ENCODE measurements at regions not wholly inside any gene's neighbourhood (a gene's known extent, or its start where the extent isn't known, plus 50 kb on each side); places are given as distances from the start of the nearest gene placed in this dataset.

- 84% methylated on average over 5 of the region's 5 CpGs for WGBS
- H3K9me3 ChIP-seq, result no peaks in the 10 kb centered on the region
- TF ChIP-seq POLR2AphosphoS5 (IDR thresholded peaks at IDR 0.05) (no peak), POLR2A (IDR thresholded peaks at IDR 0.05) (no peak), EP300 (IDR thresholded peaks at IDR 0.05) (no peak), CTCF (IDR thresholded peaks at IDR 0.05) (no peak)
Measured at GRCh38 chr7:13790611-13791010, 198.9 kb downstream of the ETV1 start.

GRCh38 chr7:13792208-13792607, 197.3 kb downstream of the ETV1 start:
- no peaks in the 10 kb centered on the region for H3K36me3 ChIP-seq
- 83% methylated on average over 6 of the region's 6 CpGs for WGBS
- H3K4me3 ChIP-seq, result no peak overlapping the region
- no peaks in the 10 kb centered on the region for H3K4me1 ChIP-seq
- H3K27me3 ChIP-seq, result no peaks in the 10 kb centered on the region
- H3K27ac ChIP-seq, result no peak overlapping the region
- no peak for TF ChIP-seq EP300 (IDR thresholded peaks at IDR 0.05)
- no peak for TF ChIP-seq POLR2AphosphoS5 (IDR thresholded peaks at IDR 0.05)
- TF ChIP-seq POLR2A (IDR thresholded peaks at IDR 0.05), result no peak
- TF ChIP-seq CTCF (IDR thresholded peaks at IDR 0.05), result no peak
- H3K9me3 ChIP-seq, result no peaks in the 10 kb centered on the region
- no peak for DNase-seq (ENCODE audit: low spot score in 2 of 2)

More at GRCh38 chr7:13790611-13791010, 198.9 kb downstream of the ETV1 start:
- H3K27ac ChIP-seq, result no peak overlapping the region
- DNase-seq (ENCODE audit: low spot score in 2 of 2), result no peak
- no peaks in the 10 kb centered on the region for H3K27me3 ChIP-seq
- H3K4me3 ChIP-seq, result no peak overlapping the region
- no peaks in the 10 kb centered on the region for H3K4me1 ChIP-seq
- no peaks in the 10 kb centered on the region for H3K36me3 ChIP-seq

- no peak overlapping the region for H3K27ac ChIP-seq
- no peak overlapping the region for H3K4me3 ChIP-seq
- no peaks in the 10 kb centered on the region for H3K27me3 ChIP-seq
- H3K36me3 ChIP-seq, result no peaks in the 10 kb centered on the region
- no peaks in the 10 kb centered on the region for H3K4me1 ChIP-seq
- 78% methylated on average over 4 of the region's 4 CpGs for WGBS
- TF ChIP-seq POLR2A (IDR thresholded peaks at IDR 0.05), result no peak
- no peak for TF ChIP-seq POLR2AphosphoS5 (IDR thresholded peaks at IDR 0.05)
- TF ChIP-seq CTCF (IDR thresholded peaks at IDR 0.05), result no peak
- no peaks in the 10 kb centered on the region for H3K9me3 ChIP-seq
- DNase-seq (ENCODE audit: low spot score in 2 of 2), result no peak
Measured at GRCh38 chr7:13793926-13794325, 195.5 kb downstream of the ETV1 start.

GRCh38 chr7:13794581-13794980, 194.9 kb downstream of the ETV1 start:
- no peaks in the 10 kb centered on the region for H3K36me3 ChIP-seq
- no peak overlapping the region for H3K27ac ChIP-seq
- TF ChIP-seq CTCF (IDR thresholded peaks at IDR 0.05), result no peak
- no peak for TF ChIP-seq EP300 (IDR thresholded peaks at IDR 0.05)
- TF ChIP-seq POLR2AphosphoS5 (IDR thresholded peaks at IDR 0.05), result no peak
- no peak for TF ChIP-seq POLR2A (IDR thresholded peaks at IDR 0.05)
- no peak for DNase-seq (ENCODE audit: low spot score in 2 of 2)
- no peaks in the 10 kb centered on the region for H3K4me1 ChIP-seq
- no peaks in the 10 kb centered on the region for H3K9me3 ChIP-seq
- no peak overlapping the region for H3K4me3 ChIP-seq
- no peaks in the 10 kb centered on the region for H3K27me3 ChIP-seq
- WGBS, result 87% methylated on average over 2 of the region's 2 CpGs

GRCh38 chr7:13797545-13797944, 191.9 kb downstream of the ETV1 start:
- TF ChIP-seq POLR2AphosphoS5 (IDR thresholded peaks at IDR 0.05) (no peak), POLR2A (IDR thresholded peaks at IDR 0.05) (no peak), EP300 (IDR thresholded peaks at IDR 0.05) (no peak), CTCF (IDR thresholded peaks at IDR 0.05) (no peak)
- no peak for DNase-seq (ENCODE audit: low spot score in 2 of 2)
- 80% methylated on average over 1 of the region's 1 CpG for WGBS
- Histone ChIP-seq H3K9me3 (no peaks in the 10 kb centered on the region), H3K4me3 (no peak overlapping the region), H3K4me1 (no peaks in the 10 kb centered on the region), H3K36me3 (no peaks in the 10 kb centered on the region), H3K27me3 (no peaks in the 10 kb centered on the region), H3K27ac (no peak overlapping the region)

Measured in suprapubic skin (tissue), 4 donors.